HG03354 (cell line): ENCODE measurements at regions not wholly inside any gene's neighbourhood (a gene's known extent, or its start where the extent isn't known, plus 50 kb on each side); places are given as distances from the start of the nearest gene placed in this dataset.

Experiments used
- ATAC-seq: cut with Tn5 transposase; IDR thresholded peaks from one replicate; pipeline ENCODE4 v1.9.1; 2021; ENCODE audit warnings: mild to moderate bottlenecking; ENCODE audit not compliant: unreplicated experiment, poor library complexity, severe bottlenecking

GRCh38 chr2:217694291-217694690, 308.5 kb downstream of the TNS1 start:
- no peak for ATAC-seq

GRCh38 chr2:217693363-217693762, 309.4 kb downstream of the TNS1 start:
- ATAC-seq = no peak

DNA sequence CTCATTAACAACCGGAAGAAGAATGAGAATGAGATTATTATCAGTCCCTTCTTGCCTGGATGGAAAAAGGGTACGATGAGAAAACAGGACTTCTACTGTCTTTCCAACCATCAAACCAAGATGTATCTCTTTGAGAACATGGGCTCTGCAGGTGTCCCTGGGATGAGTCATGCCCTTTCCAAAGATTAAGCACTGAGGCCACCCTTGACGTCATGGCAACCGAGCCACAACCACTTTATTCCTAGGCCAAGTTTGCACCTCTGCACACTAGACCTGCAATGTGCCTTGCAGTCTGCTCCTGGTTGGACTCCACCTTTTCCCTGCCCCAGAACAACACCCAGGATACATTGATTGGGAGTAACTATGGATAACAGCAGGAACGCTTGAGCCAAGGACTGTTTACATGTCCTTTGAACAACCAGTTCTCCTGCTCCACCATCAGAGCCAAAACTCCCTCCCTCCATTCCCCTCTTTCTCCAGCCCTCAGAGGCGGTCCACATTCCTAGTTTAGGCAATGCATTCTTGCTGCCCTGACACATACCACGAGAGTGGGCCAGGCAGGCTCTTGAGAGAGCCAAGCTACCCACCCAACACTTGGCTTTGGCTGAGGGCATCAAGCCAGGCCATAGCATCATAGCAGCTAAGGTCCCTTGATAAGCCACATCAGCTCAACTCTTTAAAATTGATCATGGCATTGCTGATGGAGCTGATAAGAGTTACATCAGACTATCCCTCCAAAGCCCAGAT, 310.7 kb downstream of the TNS1 start:
- ATAC-seq = no peak

GRCh38 chr2:217691516-217691915, 311.3 kb downstream of the TNS1 start:
- ATAC-seq = no peak

GRCh38 chr2:217689053-217689452, 313.7 kb downstream of the TNS1 start:
- ATAC-seq = no peak

DNA sequence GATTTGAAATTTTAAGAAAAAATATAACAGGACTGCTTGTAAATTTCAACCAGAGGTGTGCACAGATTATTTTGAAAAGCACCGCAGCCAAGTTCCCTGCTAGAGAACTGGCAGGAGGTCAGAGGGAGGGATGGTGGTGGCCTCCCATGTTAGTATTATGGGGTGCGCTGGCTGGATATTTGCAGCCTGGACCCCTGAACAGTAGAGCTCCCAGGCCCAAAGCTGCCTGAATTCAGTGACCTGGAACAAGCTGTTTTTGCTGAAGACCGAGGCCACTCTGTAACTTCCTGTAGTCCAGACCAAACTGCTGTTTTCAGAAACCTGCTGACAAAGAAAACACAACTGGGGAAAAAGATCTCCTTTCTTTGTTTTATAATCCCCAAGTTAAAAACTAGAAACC, 314.3 kb downstream of the TNS1 start:
- no peak for ATAC-seq

DNA sequence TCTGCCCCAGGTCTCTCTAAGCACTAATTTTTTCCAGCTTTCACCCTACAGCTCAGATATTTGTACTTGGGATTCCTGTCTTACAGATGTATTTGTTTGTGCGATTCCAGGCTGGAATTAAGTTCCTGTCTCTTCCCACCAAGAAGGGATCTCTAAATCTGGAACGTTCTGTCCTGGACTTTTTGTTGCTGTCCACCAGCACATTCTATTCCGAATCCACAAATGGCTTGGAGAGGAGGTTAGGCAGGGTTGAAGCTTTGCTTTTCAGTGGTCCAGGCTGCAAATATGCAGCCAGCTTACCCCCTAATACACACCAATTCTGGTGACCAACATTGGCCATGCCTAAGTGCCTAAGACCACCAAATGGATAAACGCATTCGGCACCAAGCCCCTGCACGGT, 315.0 kb downstream of the TNS1 start:
- no peak for ATAC-seq

DNA sequence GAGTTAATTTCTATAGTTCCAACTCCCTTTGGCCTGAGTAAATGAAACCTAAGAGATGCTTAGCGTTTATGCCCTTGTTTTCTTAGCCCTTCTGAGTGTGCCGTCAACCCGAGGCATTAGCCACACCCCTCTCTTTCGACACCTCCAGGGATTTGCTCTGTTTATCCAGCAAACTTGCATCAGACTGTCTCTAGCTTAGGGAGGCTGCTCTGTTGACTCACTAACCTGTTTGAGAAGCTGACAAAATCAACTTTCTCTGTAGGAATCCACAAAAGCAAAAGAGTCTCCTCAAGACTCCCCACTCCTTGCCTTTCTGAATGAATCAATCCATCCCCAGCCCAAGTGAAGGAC, 317.6 kb downstream of the TNS1 start:
- ATAC-seq = no peak

DNA sequence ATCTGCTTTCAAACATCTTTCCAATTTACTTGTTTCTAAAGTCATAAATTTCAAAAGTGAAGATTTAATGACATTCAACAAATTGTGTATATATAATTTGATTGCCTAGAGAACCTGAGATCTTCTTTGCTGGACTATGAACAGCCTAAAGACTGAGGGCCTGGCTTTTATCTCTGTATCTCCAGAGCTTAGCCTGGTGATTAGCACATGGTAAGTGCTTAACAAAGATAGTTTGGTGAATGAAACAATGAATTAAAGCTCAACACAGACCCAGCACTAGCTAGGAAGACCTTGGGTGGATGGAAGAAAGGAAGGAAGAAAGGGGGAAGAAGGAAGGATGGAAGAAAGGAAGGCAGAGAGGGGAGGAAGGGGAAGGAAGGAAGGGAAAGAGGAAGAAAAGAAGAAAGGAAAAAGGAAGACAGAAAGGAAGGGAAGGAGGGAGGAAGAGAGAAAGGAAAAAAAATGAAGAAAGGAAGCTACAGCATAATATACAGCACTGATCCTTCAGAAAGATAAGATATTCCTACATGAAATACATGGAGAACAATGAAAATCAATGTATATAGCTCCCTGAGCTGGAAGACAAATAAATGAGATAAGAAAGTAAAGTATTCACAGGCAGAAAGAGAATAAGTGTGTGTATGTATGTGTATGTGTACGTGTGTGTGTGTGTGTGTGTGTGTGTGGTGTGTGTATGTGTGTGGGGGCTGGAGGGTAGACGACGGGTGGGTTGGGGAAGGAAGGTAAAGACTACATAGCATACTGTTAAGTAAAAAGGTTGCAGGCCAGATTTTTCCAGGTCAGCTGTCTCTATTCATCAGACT, 318.2 kb downstream of the TNS1 start:
- ATAC-seq = no peak

DNA sequence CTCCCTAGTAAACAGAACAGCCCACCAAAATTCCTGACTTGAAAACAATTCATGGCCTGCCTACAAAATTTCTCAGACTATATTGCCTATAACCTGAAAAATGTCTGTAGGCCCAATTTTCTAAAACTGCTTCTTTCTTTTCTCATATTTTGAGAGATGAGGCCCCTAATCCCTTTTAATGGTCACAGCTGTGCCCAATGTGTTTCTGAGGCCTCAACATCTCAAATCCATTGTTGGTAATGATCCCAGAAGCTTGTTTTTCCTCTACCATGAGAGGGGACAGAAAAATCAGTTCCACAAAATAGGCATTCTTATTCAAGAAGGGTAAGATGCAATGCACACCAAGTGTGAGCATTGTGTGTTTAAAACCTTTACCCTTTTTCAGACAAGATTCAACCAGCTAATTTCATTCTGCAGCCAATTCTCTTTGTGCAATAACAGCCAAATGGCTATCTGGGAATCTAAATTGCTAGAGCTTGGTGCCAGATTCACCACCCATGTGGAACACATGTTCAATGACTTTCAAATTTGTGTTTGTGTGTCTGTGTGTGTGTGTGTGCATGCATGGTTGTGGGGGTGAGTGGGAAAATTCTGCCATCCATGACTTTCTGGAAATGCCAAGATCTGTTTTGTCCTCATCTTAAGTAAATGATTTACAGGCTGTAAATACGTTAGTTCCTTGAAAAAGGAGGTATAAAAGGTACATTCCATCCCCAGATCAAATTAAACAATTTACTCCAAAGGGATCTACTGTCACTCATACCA, 319.5 kb downstream of the TNS1 start:
- no peak for ATAC-seq

DNA sequence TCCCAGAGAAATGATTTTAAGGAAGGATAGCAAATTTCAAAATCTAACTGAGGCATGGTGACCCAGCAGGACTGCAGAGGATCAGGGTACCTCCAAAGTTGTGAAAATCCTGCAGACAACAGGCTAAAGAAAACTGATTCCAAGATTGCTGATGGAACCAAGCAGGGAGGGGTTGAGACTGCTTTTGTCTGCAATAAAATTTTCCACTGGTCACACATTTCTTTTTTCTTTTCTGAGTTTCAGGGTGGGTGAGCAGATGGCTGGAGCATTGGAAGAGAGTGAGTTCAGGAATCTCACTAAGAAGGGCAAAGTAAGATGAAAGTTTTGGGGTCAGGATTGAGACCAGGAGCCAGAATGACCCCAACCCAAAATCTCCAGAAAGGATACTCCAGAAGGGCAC, 321.0 kb downstream of the TNS1 start:
- no peak for ATAC-seq

DNA sequence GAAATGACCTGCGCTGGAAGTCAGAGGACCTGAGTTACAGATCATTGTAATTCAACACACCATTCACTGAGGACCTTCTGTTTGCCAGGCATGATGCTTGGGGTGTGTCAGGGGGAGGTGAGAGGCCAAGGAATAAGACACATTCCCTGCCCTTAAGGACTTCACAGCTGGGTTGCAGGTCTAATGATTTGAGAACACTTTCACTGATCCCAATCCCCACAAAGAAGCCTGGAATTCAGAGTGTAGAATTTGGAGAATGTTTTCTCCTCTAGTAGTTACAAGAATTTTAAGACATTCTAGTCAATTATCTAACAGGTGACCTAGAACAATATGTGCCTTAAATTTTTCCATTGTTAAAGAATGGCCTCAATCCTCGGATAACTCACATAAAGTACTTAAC, 322.4 kb downstream of the TNS1 start:
- ATAC-seq = no peak

- no peak for ATAC-seq
These were observed 329.2 kb downstream of the TNS1 start for GRCh38 chr2:217673627-217674026.

DNA sequence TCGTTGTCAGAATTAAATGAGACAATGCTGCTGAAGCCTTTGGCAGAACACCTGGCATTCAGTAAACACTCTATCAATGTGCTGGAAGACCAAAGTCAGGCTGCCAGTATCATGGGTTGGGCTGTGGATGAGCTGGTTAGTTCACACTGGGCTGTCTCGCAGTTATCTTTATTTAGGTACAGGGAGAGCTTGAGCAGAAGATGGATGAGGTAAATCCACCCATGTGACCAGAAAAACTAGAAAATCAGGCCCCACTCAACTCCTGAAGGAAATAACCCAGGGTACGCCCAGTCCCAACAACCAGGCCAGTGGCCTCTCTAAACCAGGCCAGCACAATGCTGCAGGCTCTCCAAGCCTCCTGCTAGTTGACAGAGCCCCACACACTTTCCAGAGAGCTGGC, 330.3 kb downstream of the TNS1 start:
- ATAC-seq = no peak

GRCh38 chr2:217671871-217672270, 330.9 kb downstream of the TNS1 start:
- ATAC-seq = no peak

DNA sequence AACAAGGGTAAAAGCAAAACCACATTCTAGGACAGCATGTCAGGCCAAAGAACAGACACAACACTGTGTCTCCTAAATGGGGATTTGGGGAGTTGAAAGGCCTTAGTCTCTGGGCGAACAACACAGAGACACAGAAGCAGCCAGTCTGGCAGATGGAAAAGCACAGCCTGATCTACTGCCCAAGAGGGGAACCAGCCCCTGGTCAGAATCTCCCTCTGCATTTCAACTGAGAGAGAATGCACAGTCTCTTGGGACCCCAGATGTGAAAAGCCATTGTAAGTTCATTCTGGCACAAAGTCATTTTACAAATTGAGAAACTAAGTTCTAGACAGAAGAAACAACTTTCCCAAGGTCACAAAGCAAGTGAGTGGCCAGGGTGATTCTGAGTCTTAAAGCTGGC, 331.7 kb downstream of the TNS1 start:
- no peak for ATAC-seq

DNA sequence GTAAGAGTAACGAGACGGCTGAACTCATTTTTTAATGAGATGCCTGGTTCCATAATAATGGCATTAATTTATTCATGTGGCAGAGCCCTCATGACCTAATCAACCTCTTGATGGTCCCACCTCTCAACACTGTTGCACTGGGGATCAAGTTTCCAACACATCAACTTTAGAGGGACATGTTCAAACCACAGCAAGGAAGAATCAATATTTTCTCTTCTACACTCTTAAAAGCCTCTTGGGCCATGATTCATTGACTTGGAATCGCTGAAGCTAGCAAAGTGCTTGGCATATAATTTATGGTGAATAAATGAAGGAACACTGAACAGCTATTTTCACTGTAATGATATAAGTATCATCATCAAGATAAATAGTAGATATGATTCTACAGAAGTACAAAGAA, 333.0 kb downstream of the TNS1 start:
- ATAC-seq = no peak

- ATAC-seq = no peak
These were observed 335.3 kb downstream of the TNS1 start for GRCh38 chr2:217667512-217667911.

DNA sequence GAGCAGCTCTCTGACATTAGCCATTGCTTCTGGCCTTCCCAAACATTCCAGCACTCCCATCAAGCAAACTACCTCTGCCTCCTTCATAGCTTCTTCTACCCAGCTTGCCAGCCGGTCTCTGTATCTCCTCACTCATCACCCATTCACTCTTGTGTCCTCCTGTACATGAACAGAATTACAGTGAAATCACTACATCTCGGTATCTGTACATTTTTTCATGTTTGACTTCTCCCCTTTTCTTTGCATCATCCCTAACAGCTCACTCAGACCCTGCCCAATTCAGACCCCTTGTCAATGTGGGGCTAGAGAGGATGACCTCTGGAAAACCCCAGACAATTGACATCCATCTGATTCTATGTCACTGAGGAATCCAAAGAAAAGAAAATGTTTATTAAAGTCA, 335.8 kb downstream of the TNS1 start:
- ATAC-seq = no peak

- ATAC-seq = no peak
These were observed 336.5 kb downstream of the TNS1 start for GRCh38 chr2:217666338-217666737.

DNA sequence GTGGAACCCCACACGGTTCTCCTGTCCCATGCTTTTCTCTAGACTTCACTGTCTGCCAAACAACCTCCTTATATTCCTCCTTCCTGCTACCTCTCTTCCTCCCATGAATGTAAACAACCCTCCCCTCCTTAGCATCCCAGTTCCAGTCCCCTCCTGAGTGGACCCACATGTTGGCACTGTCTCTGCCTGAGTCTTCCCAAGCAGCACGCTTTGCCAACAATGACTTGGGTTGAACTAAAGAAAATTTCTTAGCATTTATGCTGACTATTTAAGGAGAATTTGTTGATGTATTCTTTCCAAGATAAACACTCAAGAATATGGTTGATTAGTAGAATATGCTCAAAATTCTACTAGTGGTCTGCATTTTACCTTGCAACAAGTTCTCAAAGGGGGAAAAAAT, 338.0 kb downstream of the TNS1 start:
- ATAC-seq = no peak
